ENCODE measurements at regions not wholly inside any gene's neighbourhood (a gene's known extent, or its start where the extent isn't known, plus 50 kb on each side); places are given as distances from the start of the nearest gene placed in this dataset.

GRCh38 chr9:91029650-91030361 is 228.2 kb downstream of the SYK start:
- no peaks in the 10 kb centered on the region for H3K36me3 ChIP-seq (ENCODE audit: insufficient read depth, low read length)
- DNase-seq (ENCODE audit: low read depth, low spot score) = no peak
- TF ChIP-seq EZH2 (IDR thresholded peaks at IDR 0.05) (no peak), FOXP2 (optimal IDR thresholded peaks at IDR 0.05; ENCODE audit: control extremely low read depth, extremely low read length, insufficient read depth) (no peak), POLR2AphosphoS5 (IDR thresholded peaks at IDR 0.05; ENCODE audit: borderline replicate concordance, low read depth, low read length) (no peak)
- no peaks in the 10 kb centered on the region for H3K9me3 ChIP-seq (ENCODE audit: low read depth, low read length)
- H3K27ac ChIP-seq = no peak overlapping the region
- no peak overlapping the region for H3K9ac ChIP-seq (ENCODE audit: insufficient read length)
- H3K4me3 ChIP-seq = no peak overlapping the region

- no peaks in the 10 kb centered on the region for H3K9me3 ChIP-seq (ENCODE audit: low read depth, low read length)
- no peak for DNase-seq (ENCODE audit: low read depth, low spot score)
- H3K4me3 ChIP-seq = no peak overlapping the region
- TF ChIP-seq EZH2 (IDR thresholded peaks at IDR 0.05) (no peak), POLR2AphosphoS5 (IDR thresholded peaks at IDR 0.05; ENCODE audit: borderline replicate concordance, low read depth, low read length) (no peak), FOXP2 (optimal IDR thresholded peaks at IDR 0.05; ENCODE audit: control extremely low read depth, extremely low read length, insufficient read depth) (no peak)
- H3K9ac ChIP-seq (ENCODE audit: insufficient read length) = no peak overlapping the region
- H3K27ac ChIP-seq = no peak overlapping the region
- no peaks in the 10 kb centered on the region for H3K36me3 ChIP-seq (ENCODE audit: insufficient read depth, low read length)
Observed at GRCh38 chr9:91032121-91032531, 230.5 kb downstream of the SYK start.

- Histone ChIP-seq H3K9ac (ENCODE audit: insufficient read length) (no peak overlapping the region), H3K9me3 (ENCODE audit: low read depth, low read length) (no peaks in the 10 kb centered on the region), H3K36me3 (ENCODE audit: insufficient read depth, low read length) (no peaks in the 10 kb centered on the region), H3K4me3 (no peak overlapping the region), H3K27ac (no peak overlapping the region)
- no peak for TF ChIP-seq FOXP2 (optimal IDR thresholded peaks at IDR 0.05; ENCODE audit: control extremely low read depth, extremely low read length, insufficient read depth)
- DNase-seq (ENCODE audit: low read depth, low spot score) = no peak
Observed at GRCh38 chr9:91033270-91033669, 231.7 kb downstream of the SYK start.

- DNase-seq (ENCODE audit: low read depth, low spot score) = no peak
- Histone ChIP-seq H3K9ac (ENCODE audit: insufficient read length) (no peak overlapping the region), H3K27ac (no peak overlapping the region), H3K36me3 (ENCODE audit: insufficient read depth, low read length) (no peaks in the 10 kb centered on the region), H3K4me3 (no peak overlapping the region), H3K9me3 (ENCODE audit: low read depth, low read length) (no peaks in the 10 kb centered on the region)
- TF ChIP-seq EZH2 (IDR thresholded peaks at IDR 0.05) = no peak
- TF ChIP-seq POLR2AphosphoS5 (IDR thresholded peaks at IDR 0.05; ENCODE audit: borderline replicate concordance, low read depth, low read length) = no peak
- no peak for TF ChIP-seq FOXP2 (optimal IDR thresholded peaks at IDR 0.05; ENCODE audit: control extremely low read depth, extremely low read length, insufficient read depth)
Observed at GRCh38 chr9:91033797-91034196, 232.2 kb downstream of the SYK start.

- Histone ChIP-seq H3K9me3 (ENCODE audit: low read depth, low read length) (no peaks in the 10 kb centered on the region), H3K36me3 (ENCODE audit: insufficient read depth, low read length) (no peaks in the 10 kb centered on the region), H3K9ac (ENCODE audit: insufficient read length) (no peak overlapping the region), H3K4me3 (no peak overlapping the region), H3K27ac (no peak overlapping the region)
- no peak for DNase-seq (ENCODE audit: low read depth, low spot score)
- TF ChIP-seq FOXP2 (optimal IDR thresholded peaks at IDR 0.05; ENCODE audit: control extremely low read depth, extremely low read length, insufficient read depth) (no peak), EZH2 (IDR thresholded peaks at IDR 0.05) (no peak), POLR2AphosphoS5 (IDR thresholded peaks at IDR 0.05; ENCODE audit: borderline replicate concordance, low read depth, low read length) (no peak)
Observed at GRCh38 chr9:91034521-91034920, 232.9 kb downstream of the SYK start.

- Histone ChIP-seq H3K27ac (no peak overlapping the region), H3K9ac (ENCODE audit: insufficient read length) (no peak overlapping the region), H3K36me3 (ENCODE audit: insufficient read depth, low read length) (no peaks in the 10 kb centered on the region), H3K9me3 (ENCODE audit: low read depth, low read length) (no peaks in the 10 kb centered on the region), H3K4me3 (no peak overlapping the region)
- no peak for DNase-seq (ENCODE audit: low read depth, low spot score)
- TF ChIP-seq EZH2 (IDR thresholded peaks at IDR 0.05) (no peak), FOXP2 (optimal IDR thresholded peaks at IDR 0.05; ENCODE audit: control extremely low read depth, extremely low read length, insufficient read depth) (no peak), POLR2AphosphoS5 (IDR thresholded peaks at IDR 0.05; ENCODE audit: borderline replicate concordance, low read depth, low read length) (no peak)
Observed at GRCh38 chr9:91034976-91035824, 233.6 kb downstream of the SYK start.

- DNase-seq (ENCODE audit: low read depth, low spot score) = no peak
- TF ChIP-seq EZH2 (IDR thresholded peaks at IDR 0.05) = no peak
- no peak for TF ChIP-seq FOXP2 (optimal IDR thresholded peaks at IDR 0.05; ENCODE audit: control extremely low read depth, extremely low read length, insufficient read depth)
- TF ChIP-seq POLR2AphosphoS5 (IDR thresholded peaks at IDR 0.05; ENCODE audit: borderline replicate concordance, low read depth, low read length) = no peak
- H3K27ac ChIP-seq = no peak overlapping the region
Observed at GRCh38 chr9:91035825-91036208, 234.2 kb downstream of the SYK start.

GRCh38 chr9:91036356-91036755 is 234.7 kb downstream of the SYK start:
- Histone ChIP-seq H3K27ac (no peak overlapping the region), H3K36me3 (ENCODE audit: insufficient read depth, low read length) (no peaks in the 10 kb centered on the region), H3K9me3 (ENCODE audit: low read depth, low read length) (no peaks in the 10 kb centered on the region), H3K9ac (ENCODE audit: insufficient read length) (no peak overlapping the region), H3K4me3 (no peak overlapping the region)
- TF ChIP-seq FOXP2 (optimal IDR thresholded peaks at IDR 0.05; ENCODE audit: control extremely low read depth, extremely low read length, insufficient read depth) = no peak
- no peak for TF ChIP-seq EZH2 (IDR thresholded peaks at IDR 0.05)
- TF ChIP-seq POLR2AphosphoS5 (IDR thresholded peaks at IDR 0.05; ENCODE audit: borderline replicate concordance, low read depth, low read length) = no peak
- DNase-seq (ENCODE audit: low read depth, low spot score) = no peak

More at GRCh38 chr9:91035825-91036208, 234.2 kb downstream of the SYK start:
- H3K4me3 ChIP-seq = no peak overlapping the region
- no peaks in the 10 kb centered on the region for H3K9me3 ChIP-seq (ENCODE audit: low read depth, low read length)
- H3K36me3 ChIP-seq (ENCODE audit: insufficient read depth, low read length) = no peaks in the 10 kb centered on the region
- no peak overlapping the region for H3K9ac ChIP-seq (ENCODE audit: insufficient read length)
